K562 (cell line): ENCODE measurements at regions not wholly inside any gene's neighbourhood (a gene's known extent, or its start where the extent isn't known, plus 50 kb on each side); places are given as distances from the start of the nearest gene placed in this dataset.

Experiments used
- ATF6 ChIP-seq: sonication (generic); formaldehyde crosslinking; IDR thresholded peaks from 2 replicates; pipeline ENCODE4 v1.4.0; 2020; ENCODE audit warnings: mild to moderate bottlenecking, missing genetic modification reagents
- ATF7 ChIP-seq: fragments of 450-650 bp; IDR thresholded peaks from 2 replicates; pipeline ENCODE4 v1.7.1; 2014; ENCODE audit warnings: mild to moderate bottlenecking, moderate library complexity
- BHLHE40 ChIP-seq: IDR thresholded peaks from 2 replicates; pipeline ENCODE4 v1.6.1; 2011; ENCODE audit warnings: low read length, improper control_type of control experiment
- CHD2 ChIP-seq: IDR thresholded peaks from 2 replicates; pipeline ENCODE4 v1.6.1; 2011; ENCODE audit warnings: low read depth, low read length
- CTCFL ChIP-seq: IDR thresholded peaks from 2 replicates; pipeline ENCODE4 v1.6.1; 2011; ENCODE audit warnings: borderline replicate concordance, low read depth, mild to moderate bottlenecking, moderate library complexity, low read length; ENCODE audit not compliant: insufficient read depth, poor library complexity, severe bottlenecking
- HDAC2 ChIP-seq: fragments of 450-650 bp; IDR thresholded peaks from 2 replicates; pipeline ENCODE4 v1.6.1; 2016; ENCODE audit warnings: mild to moderate bottlenecking
- MCM3 ChIP-seq: fragments of 450-650 bp; IDR thresholded peaks from 2 replicates; pipeline ENCODE4 v1.6.1; 2016
- NFRKB ChIP-seq: fragments of 450-650 bp; IDR thresholded peaks from 2 replicates; pipeline ENCODE4 v1.6.1; 2016; ENCODE audit warnings: low read depth
- PHF20 ChIP-seq: fragments of 450-650 bp; IDR thresholded peaks from 2 replicates; pipeline ENCODE4 v1.6.1; 2018; ENCODE audit not compliant: partially characterized antibody
- RNF2 ChIP-seq: sonication (generic); IDR thresholded peaks from 2 replicates; pipeline ENCODE4 v1.6.1; 2016
- SMARCB1 ChIP-seq: IDR thresholded peaks from 2 replicates; pipeline ENCODE4 v1.6.1; 2011; ENCODE audit warnings: improper control_type of control experiment, low read depth; ENCODE audit not compliant: insufficient read length
- ZBED1 ChIP-seq: IDR thresholded peaks from 2 replicates; pipeline ENCODE4 v1.6.1; 2014
- ZBTB5 ChIP-seq: fragments of 450-650 bp; IDR thresholded peaks from 2 replicates; pipeline ENCODE4 v1.6.1; 2017; ENCODE audit warnings: antibody characterized with exemption
- ZBTB7A ChIP-seq: IDR thresholded peaks from 2 replicates; pipeline ENCODE4 v1.6.1; 2011; ENCODE audit warnings: low read depth, mild to moderate bottlenecking, low read length, moderate library complexity, borderline replicate concordance; ENCODE audit not compliant: control insufficient read depth
- ZFP36 ChIP-seq: fragments of 150-350 bp; IDR thresholded peaks from 2 replicates; pipeline ENCODE4 v1.6.1; 2018; ENCODE audit warnings: low read length, low read depth; ENCODE audit not compliant: partially characterized antibody
- ZKSCAN8 ChIP-seq: fragments of 200-800 bp; sonication (Bioruptor generic); IDR thresholded peaks from 2 replicates; pipeline ENCODE4 v1.6.1; 2016; ENCODE audit warnings: missing genetic modification characterization, missing compliant biosample characterization
- ZNF197 ChIP-seq: fragments of 200-800 bp; sonication (Bioruptor generic); IDR thresholded peaks from 2 replicates; pipeline ENCODE4 v1.6.1; 2016; ENCODE audit warnings: low read depth, missing genetic modification characterization, missing compliant biosample characterization
- ZNF347 ChIP-seq: fragments of 450-650 bp; formaldehyde crosslinking; IDR thresholded peaks from 2 replicates; pipeline ENCODE4 v1.4.0; 2020; ENCODE audit warnings: low read depth, mild to moderate bottlenecking, moderate library complexity
- ZNF584 ChIP-seq: fragments of 200-800 bp; sonication (Bioruptor generic); IDR thresholded peaks from 2 replicates; pipeline ENCODE4 v1.6.1; 2016; ENCODE audit warnings: low read depth, mild to moderate bottlenecking, missing genetic modification characterization, missing compliant biosample characterization
- ZNF740 ChIP-seq, 3 experiments: fragments of 200-800 bp in 1 of 3; sonication (Bioruptor generic) in 1 of 3; sonication (generic) in 1 of 3; formaldehyde crosslinking in 1 of 3; IDR thresholded peaks; 2 replicates each; pipeline versions ENCODE4 v1.6.1 to v1.8.0; 2016 to 2022; ENCODE audit warnings: mild to moderate bottlenecking in 2 of 3, missing compliant biosample characterization in 2 of 3, missing genetic modification characterization in 2 of 3, missing genetic modification reagents in 1 of 3
- TF ChIP-seq, protein P1 (sequence below), 2 experiments: fragments of 450-650 bp in 1 of 2; sonication (generic) in 1 of 2; formaldehyde crosslinking in 1 of 2; IDR thresholded peaks in 1 of 2; conservative IDR thresholded peaks in 1 of 2; 2 replicates each; pipeline versions ENCODE4 v1.6.1 to v1.8.1; 2016 to 2023; ENCODE audit warnings: mild to moderate bottlenecking in 2 of 2, moderate library complexity in 2 of 2, inconsistent platforms in 1 of 2, missing genetic modification reagents in 1 of 2

GRCh38 chr1:213605732-213606131, 382.0 kb upstream of the PROX1 start (continued):
- TF ChIP-seq HDAC2 = peak; percentile 42; the same call in 1 of the 2 replicates
- no peak for TF ChIP-seq ZBTB5
- TF ChIP-seq SMARCB1 = no peak
- TF ChIP-seq ZFP36 = no peak
- 0 out of 2 replicates have a peak, but pooled peaks have one; percentile 26 for TF ChIP-seq ATF7
- peak; percentile 64; the same call in 1 of the 2 replicates for TF ChIP-seq ZNF584 (CRISPR knock-in tag)
- TF ChIP-seq ZBED1 = peak; percentile 72; the same call in 1 of the 2 replicates
- TF ChIP-seq ZNF197 (CRISPR knock-in tag) = peak; percentile 46; the same call in 1 of the 2 replicates
- TF ChIP-seq CHD2 = no peak
- no peak for TF ChIP-seq ZNF347 (CRISPR knock-in tag)
- peak; percentile 79; the same call in 1 of the 2 replicates for TF ChIP-seq ZKSCAN8
- TF ChIP-seq ZNF740 (CRISPR knock-in tag; IDR thresholded peaks at IDR 0.05) = no peak
- no peak for TF ChIP-seq ZNF740 (tag; IDR thresholded peaks at IDR 0.05)
- TF ChIP-seq, protein P1, sequence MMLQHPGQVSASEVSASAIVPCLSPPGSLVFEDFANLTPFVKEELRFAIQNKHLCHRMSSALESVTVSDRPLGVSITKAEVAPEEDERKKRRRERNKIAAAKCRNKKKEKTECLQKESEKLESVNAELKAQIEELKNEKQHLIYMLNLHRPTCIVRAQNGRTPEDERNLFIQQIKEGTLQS (IDR thresholded peaks at IDR 0.05) = peak; percentile 29; the same call in 1 of the 2 replicates
- TF ChIP-seq, protein P1 (CRISPR knock-in tag; conservative IDR thresholded peaks at IDR 0.05) = no peak
- peak; percentile 66; the same call in 1 of the 2 replicates for TF ChIP-seq RNF2
- TF ChIP-seq CTCFL = no peak
- TF ChIP-seq ATF6 (CRISPR knock-in tag) = no peak
- TF ChIP-seq MCM3 = no peak
- TF ChIP-seq ZBTB7A = peak; percentile 26; the same call in 1 of the 2 replicates
- no peak for TF ChIP-seq NFRKB
- no peak for TF ChIP-seq PHF20
- TF ChIP-seq BHLHE40 = 0 out of 2 replicates have a peak, but pooled peaks have one; percentile 22
